ENCODE measurements at regions not wholly inside any gene's neighbourhood (a gene's known extent, or its start where the extent isn't known, plus 50 kb on each side); places are given as distances from the start of the nearest gene placed in this dataset.

- TF ChIP-seq ZNF214 (tag by site-specific recombination; IDR thresholded peaks at IDR 0.05; ENCODE audit: borderline replicate concordance) = no peak
- TF ChIP-seq ZFP37 (tag by site-specific recombination; IDR thresholded peaks at IDR 0.05) = no peak
- no peak for TF ChIP-seq HOXD13 (CRISPR knock-in tag; IDR thresholded peaks at IDR 0.05; ENCODE audit: borderline replicate concordance)
Observed at GRCh38 chr5:66538531-66538930, 57.7 kb upstream of the MAST4 start (continued).

- POLR2A ChIA-PET = no interaction called here
- Histone ChIP-seq H3K9me3 (ENCODE audit: control insufficient read depth, insufficient read depth, low read depth, low read length) (no peaks in the 10 kb centered on the region), H3K36me3 (ENCODE audit: control insufficient read depth in 2 of 2, insufficient read depth in 1 of 2, low read length in 2 of 2) (no peaks in the 10 kb centered on the region), H3K4me1 (ENCODE audit: control insufficient read depth, insufficient read depth, low read length) (no peaks in the 10 kb centered on the region), H3K4me3 (ENCODE audit: low read depth, low read length) (no peak overlapping the region), H3K27ac (ENCODE audit: extremely low read depth, low read depth, low read length) (no peak overlapping the region)
- CTCF ChIA-PET = no interaction called here
- TF ChIP-seq ZNF221 (tag by site-specific recombination; IDR thresholded peaks at IDR 0.05; ENCODE audit: borderline replicate concordance) (no peak), ZNF426 (tag by site-specific recombination; IDR thresholded peaks at IDR 0.05) (no peak), ZNF114 (tag by site-specific recombination; IDR thresholded peaks at IDR 0.05) (no peak), ZNF776 (tag by site-specific recombination; IDR thresholded peaks at IDR 0.05; ENCODE audit: borderline replicate concordance) (no peak)
Observed at GRCh38 chr5:66540078-66540477, 56.1 kb upstream of the MAST4 start.

GRCh38 chr5:66542711-66543110, 53.5 kb upstream of the MAST4 start:
- CTCF ChIA-PET = no interaction called here
- no peak overlapping the region for H3K4me3 ChIP-seq (ENCODE audit: low read depth, low read length)
- no peaks in the 10 kb centered on the region for H3K36me3 ChIP-seq (ENCODE audit: control insufficient read depth in 2 of 2, insufficient read depth in 1 of 2, low read length in 2 of 2)
- H3K4me1 ChIP-seq (ENCODE audit: control insufficient read depth, insufficient read depth, low read length) = no peaks in the 10 kb centered on the region
- no peak for TF ChIP-seq ZBTB21 (tag by site-specific recombination; IDR thresholded peaks at IDR 0.05)
- no peak for TF ChIP-seq PRDM6 (tag by site-specific recombination; IDR thresholded peaks at IDR 0.05)
- TF ChIP-seq ZNF248 (tag by site-specific recombination; IDR thresholded peaks at IDR 0.05) = no peak
- TF ChIP-seq ZNF624 (tag by site-specific recombination; IDR thresholded peaks at IDR 0.05) = no peak
- TF ChIP-seq ZNF350 (tag by site-specific recombination; IDR thresholded peaks at IDR 0.05) = no peak
- TF ChIP-seq ZNF133 (tag by site-specific recombination; IDR thresholded peaks at IDR 0.05) = no peak
- no peak for TF ChIP-seq ZSCAN5A (tag by site-specific recombination; IDR thresholded peaks at IDR 0.05)
- no peak for TF ChIP-seq GLI2 (tag by site-specific recombination; IDR thresholded peaks at IDR 0.05; ENCODE audit: borderline replicate concordance, low read depth)
- no peak for TF ChIP-seq SETDB1 (IDR thresholded peaks at IDR 0.05; ENCODE audit: insufficient read length, low read length)
- TF ChIP-seq ZNF704 (tag by site-specific recombination; IDR thresholded peaks at IDR 0.05) = no peak
- POLR2A ChIA-PET = no interaction called here
- no peaks in the 10 kb centered on the region; the same call in 1 of the 2 replicates for H3K9me3 ChIP-seq (ENCODE audit: control insufficient read depth, insufficient read depth, low read depth, low read length)
- no peak overlapping the region for H3K27ac ChIP-seq (ENCODE audit: extremely low read depth, low read depth, low read length)
